Superior temporal gyrus (tissue), 1 donor: ENCODE measurements at regions not wholly inside any gene's neighbourhood (a gene's known extent, or its start where the extent isn't known, plus 50 kb on each side); places are given as distances from the start of the nearest gene placed in this dataset.

Experiments
- DNase-seq: peaks from one replicate; pipeline ENCODE4 v3.0.0-alpha.2; 2016; ENCODE audit errors: extremely low spot score

GRCh38 chr2:22483036-22483435 lies 901.9 kb upstream of the KLHL29 start:
- no peak for DNase-seq

GRCh38 chr2:22485486-22485885 lies 899.5 kb upstream of the KLHL29 start:
- DNase-seq: no peak

GRCh38 chr2:22486343-22486742 lies 898.6 kb upstream of the KLHL29 start:
- DNase-seq: no peak

GRCh38 chr2:22487036-22487435 lies 897.9 kb upstream of the KLHL29 start:
- no peak for DNase-seq

GRCh38 chr2:22487541-22487940 lies 897.4 kb upstream of the KLHL29 start:
- DNase-seq: no peak

- no peak for DNase-seq
Measured at GRCh38 chr2:22491442-22491841, 893.5 kb upstream of the KLHL29 start.

- DNase-seq: no peak
Measured at GRCh38 chr2:22494156-22494555, 890.8 kb upstream of the KLHL29 start.

GRCh38 chr2:22497064-22497463 lies 887.9 kb upstream of the KLHL29 start:
- no peak for DNase-seq

- no peak for DNase-seq
Measured at GRCh38 chr2:22497789-22498188, 887.2 kb upstream of the KLHL29 start.

- DNase-seq: peak; percentile 52
Measured at GRCh38 chr2:22499082-22499839, 885.7 kb upstream of the KLHL29 start.

- peak; percentile 46 for DNase-seq
Measured at GRCh38 chr2:22500555-22500935, 884.4 kb upstream of the KLHL29 start.

GRCh38 chr2:22501851-22502250 lies 883.1 kb upstream of the KLHL29 start:
- DNase-seq: peak; percentile 28

- DNase-seq: no peak
Measured at GRCh38 chr2:22513563-22513962, 871.4 kb upstream of the KLHL29 start.

GRCh38 chr2:22517141-22517540 lies 867.8 kb upstream of the KLHL29 start:
- no peak for DNase-seq

GRCh38 chr2:22518641-22519040 lies 866.3 kb upstream of the KLHL29 start:
- no peak for DNase-seq

GRCh38 chr2:22520369-22521288 lies 864.4 kb upstream of the KLHL29 start:
- no peak for DNase-seq

GRCh38 chr2:22521620-22522019 lies 863.4 kb upstream of the KLHL29 start:
- no peak for DNase-seq

GRCh38 chr2:22525681-22526080 lies 859.3 kb upstream of the KLHL29 start:
- DNase-seq: peak; percentile 26

- no peak for DNase-seq
Measured at GRCh38 chr2:22530131-22530530, 854.8 kb upstream of the KLHL29 start.

- no peak for DNase-seq
Measured at GRCh38 chr2:22536133-22536532, 848.8 kb upstream of the KLHL29 start.

- DNase-seq: no peak
Measured at GRCh38 chr2:22554453-22554852, 830.5 kb upstream of the KLHL29 start.

GRCh38 chr2:22557406-22557805 lies 827.6 kb upstream of the KLHL29 start:
- DNase-seq: no peak

- DNase-seq: no peak
Measured at GRCh38 chr2:22560021-22560420, 825.0 kb upstream of the KLHL29 start.
